HL-60 (cell line): ENCODE measurements at regions not wholly inside any gene's neighbourhood (a gene's known extent, or its start where the extent isn't known, plus 50 kb on each side); places are given as distances from the start of the nearest gene placed in this dataset.

ENCODE experiments used
- REST ChIP-seq: IDR thresholded peaks from 2 replicates; pipeline ENCODE4 v1.6.1; 2012; ENCODE audit warnings: low read depth; ENCODE audit not compliant: insufficient replicate concordance
- TF ChIP-seq, protein P1 (sequence below): IDR thresholded peaks from one replicate; pipeline ENCODE4 v1.5.1; 2011; ENCODE audit warnings: low read length, control low read depth, inconsistent platforms; ENCODE audit not compliant: insufficient read depth

DNA sequence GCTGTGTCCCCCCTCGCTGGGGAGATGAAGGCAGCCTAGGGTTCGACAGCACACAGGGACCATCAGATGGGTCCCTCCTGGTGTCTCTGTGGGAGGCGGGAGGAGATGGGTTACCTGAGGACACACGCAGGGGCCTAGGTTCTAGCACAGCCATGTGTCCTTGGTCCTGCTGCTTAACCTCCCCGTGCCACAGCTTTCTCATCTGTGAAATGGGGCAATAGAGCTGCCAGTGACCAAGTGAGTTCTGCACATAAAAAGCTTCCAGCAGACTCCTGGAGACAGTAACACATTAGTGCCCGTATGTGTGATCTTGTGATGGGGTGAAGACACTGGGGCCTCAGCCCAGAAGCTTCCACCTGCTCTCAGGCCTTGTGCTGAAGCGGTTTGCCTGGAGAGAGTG is 96.0 kb upstream of the GSE1 start:
- TF ChIP-seq, protein P1, sequence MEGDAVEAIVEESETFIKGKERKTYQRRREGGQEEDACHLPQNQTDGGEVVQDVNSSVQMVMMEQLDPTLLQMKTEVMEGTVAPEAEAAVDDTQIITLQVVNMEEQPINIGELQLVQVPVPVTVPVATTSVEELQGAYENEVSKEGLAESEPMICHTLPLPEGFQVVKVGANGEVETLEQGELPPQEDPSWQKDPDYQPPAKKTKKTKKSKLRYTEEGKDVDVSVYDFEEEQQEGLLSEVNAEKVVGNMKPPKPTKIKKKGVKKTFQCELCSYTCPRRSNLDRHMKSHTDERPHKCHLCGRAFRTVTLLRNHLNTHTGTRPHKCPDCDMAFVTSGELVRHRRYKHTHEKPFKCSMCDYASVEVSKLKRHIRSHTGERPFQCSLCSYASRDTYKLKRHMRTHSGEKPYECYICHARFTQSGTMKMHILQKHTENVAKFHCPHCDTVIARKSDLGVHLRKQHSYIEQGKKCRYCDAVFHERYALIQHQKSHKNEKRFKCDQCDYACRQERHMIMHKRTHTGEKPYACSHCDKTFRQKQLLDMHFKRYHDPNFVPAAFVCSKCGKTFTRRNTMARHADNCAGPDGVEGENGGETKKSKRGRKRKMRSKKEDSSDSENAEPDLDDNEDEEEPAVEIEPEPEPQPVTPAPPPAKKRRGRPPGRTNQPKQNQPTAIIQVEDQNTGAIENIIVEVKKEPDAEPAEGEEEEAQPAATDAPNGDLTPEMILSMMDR, result no peak
- TF ChIP-seq REST, result no peak
